GM23248 (cell line): ENCODE measurements at regions not wholly inside any gene's neighbourhood (a gene's known extent, or its start where the extent isn't known, plus 50 kb on each side); places are given as distances from the start of the nearest gene placed in this dataset. TPM values are rescaled to one million over a fixed set of nuclear protein-coding genes. Genes with fewer than 3 reads are reported as not detected.

Experiments
- DNase-seq: peaks from one replicate; pipeline ENCODE4 v3.0.0-alpha.2; 2015
- H2AFZ ChIP-seq: fragments of 200-600 bp; sonication (generic); 2 replicates; pipeline ENCODE4 v1.6.1; 2016; ENCODE audit warnings: antibody characterized with exemption
- H3F3A ChIP-seq: fragments of 200-600 bp; sonication (generic); 2 replicates; pipeline ENCODE4 v1.6.1; 2016; ENCODE audit warnings: mild to moderate bottlenecking, antibody characterized with exemption, mixed run types; ENCODE audit not compliant: insufficient read depth
- H3K27ac ChIP-seq: fragments of 200-600 bp; sonication (generic); 2 replicates; pipeline ENCODE4 v1.5.1; 2016; ENCODE audit warnings: mild to moderate bottlenecking
- H3K27me3 ChIP-seq: fragments of 200-600 bp; sonication (generic); replicated peaks from 2 replicates; pipeline ENCODE4 v1.6.1; 2016; ENCODE audit warnings: mild to moderate bottlenecking; ENCODE audit not compliant: insufficient read depth
- H3K36me3 ChIP-seq: fragments of 200-600 bp; sonication (generic); 2 replicates; pipeline ENCODE4 v1.6.1; 2016; ENCODE audit warnings: low read depth, mild to moderate bottlenecking
- H3K4me1 ChIP-seq: fragments of 200-600 bp; sonication (generic); 2 replicates; pipeline ENCODE4 v1.6.1; 2016; ENCODE audit warnings: mild to moderate bottlenecking; ENCODE audit not compliant: insufficient read depth
- H3K4me2 ChIP-seq: fragments of 200-600 bp; sonication (generic); one replicate; pipeline ENCODE4 v1.6.1; 2016; ENCODE audit warnings: mild to moderate bottlenecking; ENCODE audit not compliant: unreplicated experiment
- H3K4me3 ChIP-seq: fragments of 200-600 bp; sonication (generic); 2 replicates; pipeline ENCODE4 v1.5.1; 2016; ENCODE audit warnings: mild to moderate bottlenecking
- H3K79me2 ChIP-seq: fragments of 200-600 bp; sonication (generic); 2 replicates; pipeline ENCODE4 v1.6.1; 2016; ENCODE audit warnings: mild to moderate bottlenecking; ENCODE audit not compliant: insufficient read depth
- H3K9ac ChIP-seq: fragments of 200-600 bp; sonication (generic); 2 replicates; pipeline ENCODE4 v1.6.1; 2016; ENCODE audit warnings: mild to moderate bottlenecking
- H3K9me2 ChIP-seq: fragments of 200-600 bp; sonication (generic); 2 replicates; pipeline ENCODE4 v1.6.1; 2016; ENCODE audit warnings: mixed run types, mild to moderate bottlenecking, moderate library complexity; ENCODE audit not compliant: insufficient read depth
- H3K9me3 ChIP-seq: fragments of 200-600 bp; sonication (generic); one replicate; pipeline ENCODE4 v1.6.1; 2017; ENCODE audit warnings: low read depth
- H4K20me1 ChIP-seq: fragments of 200-600 bp; sonication (generic); 2 replicates; pipeline ENCODE4 v1.6.0; 2016; ENCODE audit not compliant: insufficient read depth
- EZH2 ChIP-seq: fragments of 200-600 bp; sonication (generic); IDR thresholded peaks from 2 replicates; pipeline ENCODE4 v1.6.1; 2018; ENCODE audit warnings: antibody characterized with exemption, mild to moderate bottlenecking; ENCODE audit not compliant: insufficient read depth, poor library complexity, severe bottlenecking
- EZH2phosphoT487 ChIP-seq: fragments of 200-600 bp; sonication (generic); IDR thresholded peaks from 2 replicates; pipeline ENCODE4 v1.6.1; 2018; ENCODE audit warnings: antibody characterized with exemption, moderate library complexity, mild to moderate bottlenecking, low read depth; ENCODE audit not compliant: insufficient read depth
- WGBS, 2 experiments: methylation state at CpG; one replicate each; pipeline ENCODE4 v1.1.6; 2015 to 2017; ENCODE audit warnings: low lambda C conversion rate in 2 of 2, low coverage in 1 of 2; ENCODE audit errors: missing lambda C conversion rate in 2 of 2; 5-methylcytosine and 5-hydroxymethylcytosine counted together
- in situ Hi-C: fragments of 300-500 bp; cut with MboI; formaldehyde crosslinking; loops from 2 replicates; pipeline ENCODE4 v1.15.0; 2020
- microRNA counts: library from miRNA; unstranded; fragments of <30 nt; microRNA quantifications from one replicate; lab custom pipeline; 2016
- microRNA-seq: library from miRNA; unstranded; fragments of <30 nt; microRNA quantifications from one replicate; pipeline ENCODE4, GENCODE V29; 2016; ENCODE audit warnings: borderline number of aligned reads
- small RNA-seq: library from RNA; depleted of rRNA; stranded (forward); fragments of <200 nt; gene quantifications from one replicate; pipeline ENCODE3, GENCODE V24; 2014; ENCODE audit warnings: low read depth, low replicate concordance

GRCh38 chr9:119436261-119436660 lies 67.0 kb upstream of the BRINP1 start:
- Histone ChIP-seq H3K27ac (no peak overlapping the region), H3K27me3 (no peaks in the 10 kb centered on the region), H3K4me3 (no peak overlapping the region), H3K79me2 (no peaks in the 10 kb centered on the region), H3K36me3 (no peaks in the 10 kb centered on the region), H3K9me2 (no peaks in the 10 kb centered on the region), H2AFZ (no peak overlapping the region), H3F3A (no peaks in the 10 kb centered on the region), H3K9ac (no peak overlapping the region), H3K4me2 (no peak overlapping the region), H4K20me1 (no peaks in the 10 kb centered on the region), H3K4me1 (no peaks in the 10 kb centered on the region), H3K9me3 (no peaks in the 10 kb centered on the region)
- 44 to 49% methylated on average over 2 of the region's 2 CpGs for WGBS, 2 experiments
- TF ChIP-seq EZH2phosphoT487 = no peak
- no peak for TF ChIP-seq EZH2
- no peak for DNase-seq
- in situ Hi-C loops = no loop called here

DNA sequence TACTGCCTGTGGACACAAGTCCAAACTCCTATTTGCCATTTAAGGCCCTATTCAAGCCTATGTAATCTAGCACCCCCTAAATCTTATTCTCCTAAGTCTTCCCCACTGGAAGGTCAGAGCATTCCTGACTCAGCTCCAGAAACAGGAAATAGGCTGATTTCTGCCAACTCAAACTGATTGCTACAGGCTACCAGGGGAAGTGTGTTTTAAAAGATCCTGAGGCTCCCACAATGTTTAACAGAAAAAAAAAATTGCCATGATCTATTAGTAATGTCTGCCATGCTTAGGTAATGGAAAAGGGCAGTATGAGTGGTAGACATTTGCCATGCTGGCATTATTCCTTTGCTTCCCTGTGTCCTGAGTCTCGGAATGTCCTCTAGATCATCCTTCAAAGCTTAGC lies 65.8 kb upstream of the BRINP1 start:
- 31 to 50% methylated on average over 1 of the region's 1 CpG for WGBS, 2 experiments

GRCh38 chr9:119432428-119432827 lies 63.2 kb upstream of the BRINP1 start:
- Histone ChIP-seq H3K9me3 (no peaks in the 10 kb centered on the region), H3K27me3 (no peaks in the 10 kb centered on the region), H3K9ac (no peak overlapping the region), H3F3A (no peaks in the 10 kb centered on the region), H3K27ac (no peak overlapping the region), H3K79me2 (no peaks in the 10 kb centered on the region), H3K36me3 (no peaks in the 10 kb centered on the region), H3K4me3 (no peak overlapping the region), H2AFZ (no peak overlapping the region), H3K4me2 (no peak overlapping the region), H3K4me1 (no peaks in the 10 kb centered on the region), H3K9me2 (no peaks in the 10 kb centered on the region), H4K20me1 (no peaks in the 10 kb centered on the region)
- in situ Hi-C loops = no loop called here
- WGBS, 2 experiments = 42 to 61% methylated on average over 2 of the region's 2 CpGs
- DNase-seq = no peak
- no peak for TF ChIP-seq EZH2phosphoT487
- no peak for TF ChIP-seq EZH2

More for the DNA sequence above, 65.8 kb upstream of the BRINP1 start:
- Histone ChIP-seq H3K27ac (no peak overlapping the region), H3F3A (no peaks in the 10 kb centered on the region), H2AFZ (no peak overlapping the region), H3K9ac (no peak overlapping the region), H3K4me1 (no peaks in the 10 kb centered on the region), H3K27me3 (no peaks in the 10 kb centered on the region), H3K9me3 (no peaks in the 10 kb centered on the region), H3K4me2 (no peak overlapping the region), H3K9me2 (no peaks in the 10 kb centered on the region), H3K4me3 (no peak overlapping the region), H3K79me2 (no peaks in the 10 kb centered on the region), H4K20me1 (no peaks in the 10 kb centered on the region), H3K36me3 (no peaks in the 10 kb centered on the region)
- TF ChIP-seq EZH2 (no peak), EZH2phosphoT487 (no peak)
- DNase-seq = peak; percentile 11
- in situ Hi-C loops = no loop called here

DNA sequence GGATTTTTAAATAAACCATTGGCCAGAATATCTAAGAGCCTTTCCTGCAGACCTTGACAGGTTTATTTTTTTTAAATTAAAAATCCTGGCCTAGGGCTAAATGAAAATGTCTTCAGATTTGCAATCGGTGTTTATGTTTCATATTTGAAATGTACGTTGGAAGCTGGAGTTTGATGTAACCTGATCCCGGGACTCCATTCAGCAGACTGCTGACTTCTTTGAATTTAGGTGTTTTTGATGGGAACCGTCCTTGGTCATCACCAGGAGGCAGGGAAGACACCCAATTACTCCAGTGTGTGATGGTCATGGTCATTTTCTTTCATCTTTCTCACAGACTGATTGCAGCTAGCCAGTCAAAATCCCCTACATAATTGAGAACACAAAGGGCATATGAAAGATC lies 60.1 kb upstream of the BRINP1 start:
- no peaks in the 10 kb centered on the region for H3K27me3 ChIP-seq
- no peak for TF ChIP-seq EZH2
- TF ChIP-seq EZH2phosphoT487 = no peak
- H3K4me1 ChIP-seq = no peaks in the 10 kb centered on the region
- WGBS, 2 experiments = 18 to 24% methylated on average over 4 of the region's 4 CpGs
- H3K4me3 ChIP-seq = no peak overlapping the region
- H4K20me1 ChIP-seq = no peaks in the 10 kb centered on the region
- H3K27ac ChIP-seq = no peak overlapping the region
- no peaks in the 10 kb centered on the region for H3K9me2 ChIP-seq
- in situ Hi-C loops = no loop called here
- H3K9me3 ChIP-seq = no peaks in the 10 kb centered on the region
- no peak overlapping the region for H2AFZ ChIP-seq
- H3F3A ChIP-seq = no peaks in the 10 kb centered on the region
- no peak for DNase-seq
- no peaks in the 10 kb centered on the region for H3K36me3 ChIP-seq
- no peaks in the 10 kb centered on the region for H3K79me2 ChIP-seq
- no peak overlapping the region for H3K4me2 ChIP-seq
- no peak overlapping the region for H3K9ac ChIP-seq

DNA sequence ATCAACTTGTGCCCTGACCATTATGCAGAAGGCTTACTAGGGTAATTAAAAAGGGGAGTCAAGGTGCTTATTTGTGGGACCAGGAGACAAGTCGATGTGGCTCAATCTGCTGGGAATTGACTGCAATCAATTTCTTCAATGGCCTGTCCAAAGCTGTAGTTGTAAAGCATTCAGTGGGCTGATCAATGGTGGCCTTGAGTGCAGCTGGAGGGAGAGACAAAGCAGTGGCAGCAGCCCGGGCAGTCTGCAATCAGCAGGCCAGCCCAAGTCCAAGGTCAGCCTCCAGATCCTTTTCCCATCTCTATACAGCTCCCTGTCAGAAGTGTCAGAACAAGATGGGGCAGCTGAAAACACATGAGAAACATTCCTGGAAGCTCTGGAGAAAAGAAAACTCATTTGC lies 51.0 kb upstream of the BRINP1 start:
- DNase-seq = no peak
- H3K4me2 ChIP-seq = no peak overlapping the region
- H3K9ac ChIP-seq = no peak overlapping the region
- H3K4me1 ChIP-seq = no peaks in the 10 kb centered on the region
- in situ Hi-C loops = no loop called here
- no peak overlapping the region for H3K27ac ChIP-seq
- H3K9me2 ChIP-seq = no peaks in the 10 kb centered on the region
- no peaks in the 10 kb centered on the region; the same call in 1 of the 2 replicates for H4K20me1 ChIP-seq
- H3F3A ChIP-seq = no peaks in the 10 kb centered on the region
- H3K27me3 ChIP-seq = no peaks in the 10 kb centered on the region
- no peak overlapping the region for H2AFZ ChIP-seq
- no peaks in the 10 kb centered on the region for H3K9me3 ChIP-seq
- TF ChIP-seq EZH2 (no peak), EZH2phosphoT487 (no peak)
- 16 to 20% methylated on average over 2 of the region's 2 CpGs for WGBS, 2 experiments
- H3K79me2 ChIP-seq = no peaks in the 10 kb centered on the region
- no peak overlapping the region for H3K4me3 ChIP-seq
- no peaks in the 10 kb centered on the region for H3K36me3 ChIP-seq

MicroRNAs encoded in the stretch of these regions (microRNA counts, 767-probe panel; counts per million panel counts)
- 447 counts per million, percentile 86 among the panel's probes with 10 or more counts for microRNA hsa-miR-147a (lab: Ali Mortazavi, UCI)

Small RNA genes lying in the stretch of these regions (microRNA-seq; reads per million reads assigned to microRNA genes)
- gene MIR147A = not detected

Small RNA genes lying in the stretch of these regions (small RNA-seq; reads per million reads assigned to genes)
- not detected for gene MIR147A
